Tibial nerve (tissue), 4 donors: ENCODE measurements at regions not wholly inside any gene's neighbourhood (a gene's known extent, or its start where the extent isn't known, plus 50 kb on each side); places are given as distances from the start of the nearest gene placed in this dataset.

Experiments
- EP300 ChIP-seq, 2 donors: sonication (generic); formaldehyde crosslinking; IDR thresholded peaks; one replicate each; pipeline ENCODE4 v1.6.1; 2017; ENCODE audit warnings: antibody characterized with exemption in 2 of 2, mild to moderate bottlenecking in 1 of 2
- POLR2A ChIP-seq, 2 donors: fragments of 450-650 bp; IDR thresholded peaks; one replicate each; pipeline ENCODE4 v1.6.1; 2017; ENCODE audit warnings: antibody characterized with exemption in 2 of 2, mild to moderate bottlenecking in 2 of 2, moderate library complexity in 2 of 2
- TF ChIP-seq, protein P1 (sequence below), 5 experiments: fragments of 200-600 bp in 3 of 5; fragments of 450-650 bp in 2 of 5; sonication (generic) in 3 of 5; IDR thresholded peaks; one replicate each; pipeline ENCODE4 v1.5.1; 2016 to 2019; ENCODE audit warnings: antibody characterized with exemption in 5 of 5, mild to moderate bottlenecking in 3 of 5, moderate library complexity in 2 of 5

DNA sequence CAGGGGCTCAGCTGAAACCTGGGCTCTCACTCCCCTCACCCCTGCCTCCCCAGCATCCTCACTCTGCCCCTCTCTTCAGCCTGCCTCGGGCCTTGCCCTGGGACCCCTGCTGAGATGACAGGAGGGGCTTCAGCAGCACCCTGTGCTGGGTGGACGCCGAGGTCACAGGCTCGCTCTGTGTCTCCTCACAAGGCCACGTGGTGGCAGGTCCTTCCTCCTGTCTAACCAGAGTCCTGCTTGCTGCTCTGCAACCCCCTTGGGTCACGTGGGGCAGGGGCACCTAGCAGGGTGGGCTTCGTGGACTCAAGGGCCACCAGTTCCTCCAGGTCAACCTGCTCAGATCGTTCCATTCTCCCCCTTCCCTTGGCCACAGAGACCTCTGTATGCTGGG lies 90.4 kb downstream of the TMEM121 start:
- TF ChIP-seq, protein P1, sequence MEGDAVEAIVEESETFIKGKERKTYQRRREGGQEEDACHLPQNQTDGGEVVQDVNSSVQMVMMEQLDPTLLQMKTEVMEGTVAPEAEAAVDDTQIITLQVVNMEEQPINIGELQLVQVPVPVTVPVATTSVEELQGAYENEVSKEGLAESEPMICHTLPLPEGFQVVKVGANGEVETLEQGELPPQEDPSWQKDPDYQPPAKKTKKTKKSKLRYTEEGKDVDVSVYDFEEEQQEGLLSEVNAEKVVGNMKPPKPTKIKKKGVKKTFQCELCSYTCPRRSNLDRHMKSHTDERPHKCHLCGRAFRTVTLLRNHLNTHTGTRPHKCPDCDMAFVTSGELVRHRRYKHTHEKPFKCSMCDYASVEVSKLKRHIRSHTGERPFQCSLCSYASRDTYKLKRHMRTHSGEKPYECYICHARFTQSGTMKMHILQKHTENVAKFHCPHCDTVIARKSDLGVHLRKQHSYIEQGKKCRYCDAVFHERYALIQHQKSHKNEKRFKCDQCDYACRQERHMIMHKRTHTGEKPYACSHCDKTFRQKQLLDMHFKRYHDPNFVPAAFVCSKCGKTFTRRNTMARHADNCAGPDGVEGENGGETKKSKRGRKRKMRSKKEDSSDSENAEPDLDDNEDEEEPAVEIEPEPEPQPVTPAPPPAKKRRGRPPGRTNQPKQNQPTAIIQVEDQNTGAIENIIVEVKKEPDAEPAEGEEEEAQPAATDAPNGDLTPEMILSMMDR (IDR thresholded peaks at IDR 0.05), result no peak
- no peak for TF ChIP-seq POLR2A (IDR thresholded peaks at IDR 0.05)
- TF ChIP-seq EP300 (IDR thresholded peaks at IDR 0.05), result no peak
